GM12873 (cell line): ENCODE measurements at regions not wholly inside any gene's neighbourhood (a gene's known extent, or its start where the extent isn't known, plus 50 kb on each side); places are given as distances from the start of the nearest gene placed in this dataset.

Experiments used
- TF ChIP-seq, protein P1 (sequence below): IDR thresholded peaks from 2 replicates; pipeline ENCODE4 v1.5.1; 2012; ENCODE audit warnings: low read depth, mild to moderate bottlenecking, moderate library complexity, low read length, control low read depth; ENCODE audit not compliant: insufficient read depth; ENCODE audit errors: missing control alignments

DNA sequence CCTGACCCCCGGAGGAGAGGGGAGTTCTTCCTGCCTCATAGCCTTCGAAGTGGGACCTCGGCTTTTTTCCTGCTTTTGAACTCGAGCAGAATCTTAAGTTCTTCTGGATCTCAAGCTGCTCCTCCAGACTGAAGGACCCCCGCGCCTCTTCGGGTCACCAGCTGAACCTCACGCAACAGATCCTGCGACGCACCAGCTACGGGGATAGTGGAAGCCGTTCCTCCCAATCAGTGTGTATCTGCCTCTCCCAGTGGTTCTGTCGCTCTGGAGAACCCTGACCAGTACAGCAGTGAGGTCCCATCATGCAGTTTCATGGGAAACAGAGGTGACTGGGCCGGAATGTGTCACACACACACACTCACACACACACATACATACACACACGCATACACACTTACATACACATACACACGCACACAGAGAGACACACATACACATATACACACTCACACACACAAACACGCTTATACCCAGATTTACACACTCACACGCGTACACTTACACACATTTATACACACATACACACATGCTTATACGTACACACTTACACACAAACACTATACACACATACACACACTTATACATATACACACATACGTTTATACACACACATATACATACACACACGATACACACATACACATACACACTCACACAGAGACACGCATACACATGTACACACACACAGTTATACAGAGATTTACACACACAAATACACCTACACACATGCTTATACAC lies 170.0 kb downstream of the TTLL2 start:
- TF ChIP-seq, protein P1, sequence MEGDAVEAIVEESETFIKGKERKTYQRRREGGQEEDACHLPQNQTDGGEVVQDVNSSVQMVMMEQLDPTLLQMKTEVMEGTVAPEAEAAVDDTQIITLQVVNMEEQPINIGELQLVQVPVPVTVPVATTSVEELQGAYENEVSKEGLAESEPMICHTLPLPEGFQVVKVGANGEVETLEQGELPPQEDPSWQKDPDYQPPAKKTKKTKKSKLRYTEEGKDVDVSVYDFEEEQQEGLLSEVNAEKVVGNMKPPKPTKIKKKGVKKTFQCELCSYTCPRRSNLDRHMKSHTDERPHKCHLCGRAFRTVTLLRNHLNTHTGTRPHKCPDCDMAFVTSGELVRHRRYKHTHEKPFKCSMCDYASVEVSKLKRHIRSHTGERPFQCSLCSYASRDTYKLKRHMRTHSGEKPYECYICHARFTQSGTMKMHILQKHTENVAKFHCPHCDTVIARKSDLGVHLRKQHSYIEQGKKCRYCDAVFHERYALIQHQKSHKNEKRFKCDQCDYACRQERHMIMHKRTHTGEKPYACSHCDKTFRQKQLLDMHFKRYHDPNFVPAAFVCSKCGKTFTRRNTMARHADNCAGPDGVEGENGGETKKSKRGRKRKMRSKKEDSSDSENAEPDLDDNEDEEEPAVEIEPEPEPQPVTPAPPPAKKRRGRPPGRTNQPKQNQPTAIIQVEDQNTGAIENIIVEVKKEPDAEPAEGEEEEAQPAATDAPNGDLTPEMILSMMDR: no peak

DNA sequence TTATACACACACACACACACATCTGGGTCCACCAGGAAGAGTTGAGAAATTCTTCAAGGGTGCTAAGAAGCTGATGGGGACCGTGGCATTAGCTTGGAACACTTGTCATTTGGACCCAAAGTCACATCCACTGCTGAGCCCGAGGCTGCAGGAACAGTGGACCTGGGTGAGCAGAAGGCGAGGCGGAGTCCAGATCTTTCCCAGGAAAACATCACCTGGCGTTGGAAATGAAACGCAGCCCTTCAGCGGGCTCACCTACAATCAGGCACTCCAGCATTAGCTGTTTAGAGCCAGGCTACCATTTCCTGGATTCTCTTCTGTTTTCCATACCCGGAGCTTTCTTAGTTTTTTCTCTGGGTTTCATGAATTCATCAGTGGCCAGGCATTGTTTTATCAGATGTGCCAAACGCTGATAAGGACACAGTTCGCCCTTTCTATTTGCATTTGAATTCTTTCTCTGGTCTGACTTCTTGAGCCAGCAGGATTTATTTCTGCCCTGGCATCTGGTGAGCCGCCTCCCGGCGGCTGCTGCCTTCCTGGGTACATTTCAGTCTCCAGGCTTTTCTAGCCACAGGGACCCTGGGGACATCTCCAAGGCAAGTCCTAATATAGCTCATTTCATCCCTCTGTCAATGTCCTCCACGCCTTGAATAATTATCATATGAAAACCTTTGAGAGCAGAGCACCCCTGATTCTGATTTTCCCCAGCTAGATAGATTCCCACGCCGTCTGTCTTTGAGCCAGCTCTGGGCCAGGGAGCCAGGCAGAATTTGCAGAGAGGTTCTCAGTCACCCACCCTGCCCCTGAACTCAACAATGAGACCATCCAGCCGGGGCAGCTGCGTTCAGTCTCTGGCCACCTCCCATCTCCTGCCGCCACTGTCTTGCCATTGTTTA lies 170.9 kb downstream of the TTLL2 start:
- TF ChIP-seq, protein P1: no peak

DNA sequence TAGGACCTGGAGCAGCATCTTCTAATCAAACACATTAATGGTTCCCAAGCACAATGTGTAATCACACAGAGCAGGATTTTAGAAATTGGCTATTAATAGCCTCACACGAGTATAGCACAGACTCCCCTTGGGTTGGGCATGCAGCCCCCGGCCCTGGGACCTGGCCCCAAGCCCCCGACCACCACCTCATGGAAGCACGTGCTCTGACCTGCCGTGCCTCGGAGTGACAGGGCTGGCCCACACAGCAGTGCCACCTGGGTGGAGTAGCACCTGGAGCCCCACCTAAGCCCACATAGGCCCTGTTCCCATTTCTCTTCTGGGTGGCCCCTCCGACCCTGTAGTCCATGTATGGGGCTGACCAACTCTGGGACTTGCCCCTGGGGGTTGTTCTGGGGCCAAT lies 171.8 kb downstream of the TTLL2 start:
- TF ChIP-seq, protein P1: no peak

DNA sequence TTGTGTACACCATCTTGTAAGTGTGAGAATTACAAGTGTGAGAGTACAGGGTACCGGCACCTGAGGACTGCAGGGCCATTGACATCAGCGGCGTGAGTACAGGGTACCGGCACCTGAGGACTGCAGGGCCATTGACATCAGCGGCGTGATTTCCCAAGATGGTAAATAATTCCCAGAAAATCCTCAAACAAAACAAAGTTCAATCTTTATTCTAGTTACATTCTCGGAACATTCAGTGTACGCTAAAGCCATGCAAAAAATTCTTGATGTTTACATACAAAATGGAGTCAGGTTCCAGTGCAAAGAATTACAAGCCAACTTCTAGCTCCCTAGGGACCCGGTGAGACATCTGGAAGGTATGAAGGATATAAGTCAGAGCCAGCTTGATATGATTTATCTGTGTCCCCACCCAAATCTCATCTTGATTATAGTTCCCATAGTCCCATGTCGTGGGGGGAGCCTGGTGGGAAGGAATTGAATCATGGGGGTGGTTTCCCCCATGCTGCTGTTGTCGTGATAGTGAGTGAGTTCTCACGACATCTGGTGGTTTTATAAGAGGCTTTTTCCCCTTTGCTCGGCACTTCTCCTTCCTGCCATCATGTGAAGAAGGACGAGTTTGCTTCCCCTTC lies 172.7 kb downstream of the TTLL2 start:
- TF ChIP-seq, protein P1: no peak

DNA sequence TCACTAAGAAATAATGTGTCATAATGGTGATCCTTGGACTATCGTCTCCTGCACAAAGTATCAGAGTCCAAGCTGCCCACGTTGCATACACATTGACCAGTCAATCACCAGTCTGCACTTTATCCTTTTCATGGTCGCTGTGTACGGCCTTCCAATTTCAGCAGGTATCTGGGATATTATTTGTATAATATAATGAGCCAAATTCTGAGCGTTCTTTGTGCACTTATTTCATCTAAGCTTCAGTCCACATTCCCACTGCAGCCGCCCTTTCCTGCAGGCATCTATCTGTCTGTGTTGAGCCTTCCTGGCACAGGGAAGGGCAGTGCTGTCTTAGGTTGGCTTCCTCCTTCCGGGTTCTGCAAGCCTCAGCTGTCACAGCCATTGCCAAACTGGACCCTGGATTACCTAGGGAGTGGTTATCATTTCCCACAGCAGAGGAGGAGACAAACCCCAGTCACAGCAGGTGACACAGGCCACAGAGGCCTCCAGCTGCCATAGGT lies 174.3 kb downstream of the TTLL2 start:
- TF ChIP-seq, protein P1: no peak

DNA sequence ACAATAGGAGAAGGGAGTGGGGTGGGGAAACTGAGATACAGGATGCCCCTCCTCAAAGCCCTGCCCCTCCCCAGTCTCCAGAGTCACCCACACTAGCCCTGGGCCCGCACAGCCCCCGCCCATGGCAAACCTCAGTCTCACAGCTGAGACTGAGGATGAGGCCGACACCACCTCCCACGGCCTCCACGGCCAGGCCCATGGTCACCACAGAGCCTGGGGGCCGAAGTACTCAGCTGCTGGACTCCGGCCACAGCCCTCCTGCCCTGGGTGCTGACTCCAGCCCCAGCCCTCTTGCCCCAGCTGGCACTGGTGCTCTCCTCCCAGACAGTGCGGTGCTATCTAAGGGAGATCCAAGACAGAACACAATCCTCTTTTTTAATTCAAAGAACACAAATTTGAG lies 176.1 kb downstream of the TTLL2 start:
- TF ChIP-seq, protein P1: no peak
